Keratinocyte (primary cell): ENCODE measurements at regions not wholly inside any gene's neighbourhood (a gene's known extent, or its start where the extent isn't known, plus 50 kb on each side); places are given as distances from the start of the nearest gene placed in this dataset.

ENCODE experiments used
- DNase-seq: peaks from one replicate; pipeline ENCODE4 v3.0.0-alpha.2; 2011; ENCODE audit warnings: low read depth, missing footprints, low spot score
- FAIRE-seq: peaks from 2 replicates; lab custom pipeline; 2011; peaks lifted over from hg19 to GRCh38; lab: Jason Lieb, UNC
- H2AFZ ChIP-seq: 2 replicates; pipeline ENCODE4 v1.6.0; 2012; ENCODE audit warnings: low read length, control low read depth, inconsistent platforms; ENCODE audit not compliant: control insufficient read depth
- H3K27ac ChIP-seq: 2 replicates; pipeline ENCODE4 v1.5.1; 2011; ENCODE audit warnings: low read length; ENCODE audit not compliant: control insufficient read depth, insufficient read depth
- H3K27me3 ChIP-seq: 3 replicates; pipeline ENCODE4 v1.6.0; 2011; ENCODE audit warnings: low read length; ENCODE audit not compliant: control insufficient read depth, insufficient read depth; ENCODE audit errors: extremely low read depth
- H3K36me3 ChIP-seq, 2 experiments: 2 replicates in 1 of 2; 3 replicates in 1 of 2; pipeline ENCODE4 v1.5.1; 2011; ENCODE audit warnings: low read length in 2 of 2, mild to moderate bottlenecking in 1 of 2; ENCODE audit not compliant: control insufficient read depth in 2 of 2, insufficient read depth in 2 of 2; ENCODE audit errors: extremely low read depth in 1 of 2
- H3K4me1 ChIP-seq: 3 replicates; pipeline ENCODE4 v1.5.1; 2011; ENCODE audit warnings: low read length; ENCODE audit not compliant: control insufficient read depth, insufficient read depth; ENCODE audit errors: extremely low read depth
- H3K4me2 ChIP-seq: 3 replicates; pipeline ENCODE4 v1.6.0; 2011; ENCODE audit warnings: low read depth, low read length; ENCODE audit not compliant: control insufficient read depth, insufficient read depth; ENCODE audit errors: extremely low read depth
- H3K4me3 ChIP-seq, 3 experiments: fragments of 200-600 bp in 1 of 3; sonication (generic) in 1 of 3; 2 replicates in 2 of 3; 3 replicates in 1 of 3; pipeline ENCODE4 v1.5.1; 2011 to 2016; ENCODE audit warnings: low read length in 3 of 3, mild to moderate bottlenecking in 3 of 3, control low read depth in 2 of 3, inconsistent platforms in 1 of 3, low read depth in 1 of 3, mixed read lengths in 1 of 3, mixed run types in 1 of 3, moderate library complexity in 1 of 3; ENCODE audit not compliant: control insufficient read depth in 2 of 3, insufficient read depth in 2 of 3; ENCODE audit errors: extremely low read depth in 1 of 3
- H3K79me2 ChIP-seq: 2 replicates; pipeline ENCODE4 v1.6.0; 2012; ENCODE audit warnings: low read length; ENCODE audit not compliant: control insufficient read depth, insufficient read depth
- H3K9ac ChIP-seq: 3 replicates; pipeline ENCODE4 v1.6.0; 2011; ENCODE audit warnings: low read length; ENCODE audit not compliant: control insufficient read depth, insufficient read depth; ENCODE audit errors: extremely low read depth
- H3K9me1 ChIP-seq: 3 replicates; pipeline ENCODE4 v1.6.0; 2011; ENCODE audit warnings: low read length; ENCODE audit not compliant: control insufficient read depth, insufficient read depth; ENCODE audit errors: extremely low read depth
- H3K9me3 ChIP-seq: 2 replicates; pipeline ENCODE4 v1.5.1; 2012; ENCODE audit warnings: low read depth, low read length; ENCODE audit not compliant: control insufficient read depth
- H4K20me1 ChIP-seq: 3 replicates; pipeline ENCODE4 v1.6.0; 2011; ENCODE audit warnings: low read length; ENCODE audit not compliant: control insufficient read depth, insufficient read depth; ENCODE audit errors: extremely low read depth
- CTCF ChIP-seq, 3 experiments: IDR thresholded peaks in 1 of 3; conservative IDR thresholded peaks in 1 of 3; optimal IDR thresholded peaks in 1 of 3; 2 replicates in 2 of 3; 3 replicates in 1 of 3; pipeline versions ENCODE3 to v1.5.1; 2011; ENCODE audit warnings: low read length in 3 of 3, mild to moderate bottlenecking in 3 of 3, moderate library complexity in 2 of 3, control low read depth in 1 of 3, inconsistent platforms in 1 of 3; ENCODE audit not compliant: insufficient read depth in 2 of 3; ENCODE audit errors: extremely low read depth in 1 of 3
- EZH2 ChIP-seq: IDR thresholded peaks from one replicate; pipeline ENCODE4 v1.6.1; 2012; ENCODE audit warnings: inconsistent platforms, mild to moderate bottlenecking, low read length, moderate library complexity
- dilution Hi-C: fragments of 300-500 bp; cut with MboI; formaldehyde crosslinking; loops from one replicate; pipeline ENCODE4 v1.7.0; 2020; ENCODE audit warnings: low sequenced_read_pairs; ENCODE audit not compliant: extremely low pct_ligation_motif_present

DNA sequence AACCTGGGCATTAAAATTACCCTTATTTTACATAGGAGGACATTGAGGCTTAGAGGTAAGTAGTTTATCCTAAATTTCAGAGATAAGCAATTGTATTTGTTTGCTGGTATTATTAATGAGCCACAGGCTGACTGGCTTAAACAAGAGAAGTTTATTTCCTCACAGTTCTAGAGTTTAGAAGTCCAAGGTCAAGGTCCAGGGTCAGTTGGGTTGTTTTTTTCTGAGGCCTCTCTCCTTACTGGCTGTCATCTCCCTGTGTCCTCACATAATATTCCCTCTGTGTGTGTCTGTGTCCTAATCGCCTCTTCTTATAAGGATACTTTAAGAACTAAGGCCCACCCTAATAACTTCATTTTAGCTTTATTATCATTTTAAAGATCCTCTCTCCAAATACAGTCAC is 294.9 kb upstream of the ATP5MC3 start:
- Histone ChIP-seq H3K27ac (no peak overlapping the region), H3K79me2 (no peaks in the 10 kb centered on the region), H3K4me1 (no peaks in the 10 kb centered on the region), H2AFZ (no peak overlapping the region), H3K27me3 (no peaks in the 10 kb centered on the region), H3K9me1 (no peaks in the 10 kb centered on the region), H3K9ac (no peak overlapping the region), H3K4me2 (no peak overlapping the region), H3K36me3 (no peaks in the 10 kb centered on the region), H3K9me3 (no peaks in the 10 kb centered on the region), H4K20me1 (no peaks in the 10 kb centered on the region), H3K4me3 (no peak overlapping the region)
- dilution Hi-C loops: no loop called here
- DNase-seq: no peak
- no peak for FAIRE-seq
- TF ChIP-seq CTCF (optimal IDR thresholded peaks at IDR 0.05 in 1 of 3, IDR thresholded peaks at IDR 0.05 in 1 of 3, conservative IDR thresholded peaks at IDR 0.05 in 1 of 3; ENCODE audit: extremely low read depth in 1 of 3, insufficient read depth in 2 of 3, low read length in 3 of 3) (no peak), EZH2 (no peak)

DNA sequence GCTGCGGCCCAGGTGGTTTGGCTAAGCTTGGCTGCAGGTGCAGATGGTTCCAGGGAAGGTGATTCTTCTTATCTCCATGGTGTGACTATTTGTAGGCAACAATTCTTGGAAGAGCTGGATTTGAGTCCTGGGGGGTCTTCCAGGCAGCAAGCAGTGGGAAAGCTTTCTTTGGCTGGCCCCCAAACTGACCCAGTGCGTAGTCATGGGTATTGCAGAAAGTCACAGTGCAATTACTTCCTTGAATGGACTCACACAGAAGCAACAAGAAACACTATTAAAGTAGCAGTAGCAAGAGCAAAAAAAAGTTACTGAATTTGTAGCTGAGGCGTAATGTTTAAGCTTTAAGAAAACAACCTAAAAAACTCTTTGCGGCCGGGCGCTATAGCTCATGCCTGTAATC is 293.6 kb upstream of the ATP5MC3 start:
- no peaks in the 10 kb centered on the region for H3K79me2 ChIP-seq
- no peak for TF ChIP-seq EZH2
- DNase-seq: no peak
- no peaks in the 10 kb centered on the region for H3K36me3 ChIP-seq
- H3K9me1 ChIP-seq: no peaks in the 10 kb centered on the region
- H3K27me3 ChIP-seq: no peaks in the 10 kb centered on the region
- H3K9me3 ChIP-seq: no peaks in the 10 kb centered on the region
- H4K20me1 ChIP-seq: no peaks in the 10 kb centered on the region
- no peak overlapping the region for H2AFZ ChIP-seq
- H3K9ac ChIP-seq: no peak overlapping the region
- H3K4me1 ChIP-seq: no peaks in the 10 kb centered on the region
- no peak overlapping the region for H3K27ac ChIP-seq
- dilution Hi-C loops: no loop called here
- no peak for FAIRE-seq
- H3K4me3 ChIP-seq: no peak overlapping the region
- no peak overlapping the region for H3K4me2 ChIP-seq

DNA sequence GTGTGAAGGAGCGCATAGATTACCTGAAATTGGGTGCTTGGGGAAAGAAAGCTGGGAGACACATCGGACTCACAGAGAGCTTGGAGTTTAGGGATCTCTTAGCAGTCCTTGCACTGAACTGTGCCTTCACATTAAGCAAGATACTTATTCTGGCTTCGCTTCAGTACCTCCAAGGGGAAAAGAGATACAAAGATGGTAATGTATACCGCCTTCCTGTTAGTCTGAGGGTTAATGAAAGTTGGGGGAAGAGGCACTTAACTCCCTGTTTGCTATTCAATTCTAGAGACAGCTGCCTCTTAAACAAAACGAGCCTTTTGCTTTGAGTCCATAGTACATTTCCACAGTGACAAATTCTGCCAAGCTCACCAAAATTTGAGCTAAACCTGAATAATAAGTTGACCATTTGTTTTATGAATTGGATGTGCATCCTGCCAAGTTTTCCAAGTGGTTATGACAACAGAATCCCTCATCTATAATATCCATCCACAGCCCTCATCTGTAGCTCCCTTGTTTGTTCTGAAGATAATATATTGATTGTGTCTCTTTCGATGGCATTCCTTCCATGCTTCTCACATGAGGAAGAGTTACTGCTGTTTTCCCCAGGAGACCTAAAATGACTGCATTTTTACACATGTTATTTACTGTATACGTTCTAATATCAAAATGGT is 287.1 kb upstream of the ATP5MC3 start:
- Histone ChIP-seq H2AFZ (no peak overlapping the region), H3K9ac (no peak overlapping the region), H3K27me3 (no peaks in the 10 kb centered on the region), H3K79me2 (no peaks in the 10 kb centered on the region), H3K9me3 (no peaks in the 10 kb centered on the region), H3K4me1 (no peaks in the 10 kb centered on the region), H3K27ac (no peak overlapping the region), H3K4me2 (no peak overlapping the region), H3K36me3 (no peaks in the 10 kb centered on the region), H3K9me1 (no peaks in the 10 kb centered on the region), H3K4me3 (no peak overlapping the region), H4K20me1 (no peaks in the 10 kb centered on the region)
- DNase-seq (no peak), FAIRE-seq (no peak)
- TF ChIP-seq CTCF (optimal IDR thresholded peaks at IDR 0.05 in 1 of 3, IDR thresholded peaks at IDR 0.05 in 1 of 3, conservative IDR thresholded peaks at IDR 0.05 in 1 of 3; ENCODE audit: extremely low read depth in 1 of 3, insufficient read depth in 2 of 3, low read length in 3 of 3): no peak
- no peak for TF ChIP-seq EZH2
- dilution Hi-C loops: no loop called here
